Stimulated activated CD4-positive, alpha-beta T cell treated with anti-CD3 and anti-CD28 coated beads, TNF-alpha, amount 100 ng/mL, for 48 hours (primary cell): ENCODE measurements at regions not wholly inside any gene's neighbourhood (a gene's known extent, or its start where the extent isn't known, plus 50 kb on each side); places are given as distances from the start of the nearest gene placed in this dataset.
"Not testable (repeated sequence)": the region's sequence is repeated elsewhere in the genome, so short reads cannot be mapped to it uniquely, and the experiment has no call there.

ENCODE experiments used
- DNase-seq, 3 donors: peaks; one replicate each; pipeline ENCODE4 v3.0.0-alpha.2; 2020; ENCODE audit warnings: low read depth in 3 of 3

DNA sequence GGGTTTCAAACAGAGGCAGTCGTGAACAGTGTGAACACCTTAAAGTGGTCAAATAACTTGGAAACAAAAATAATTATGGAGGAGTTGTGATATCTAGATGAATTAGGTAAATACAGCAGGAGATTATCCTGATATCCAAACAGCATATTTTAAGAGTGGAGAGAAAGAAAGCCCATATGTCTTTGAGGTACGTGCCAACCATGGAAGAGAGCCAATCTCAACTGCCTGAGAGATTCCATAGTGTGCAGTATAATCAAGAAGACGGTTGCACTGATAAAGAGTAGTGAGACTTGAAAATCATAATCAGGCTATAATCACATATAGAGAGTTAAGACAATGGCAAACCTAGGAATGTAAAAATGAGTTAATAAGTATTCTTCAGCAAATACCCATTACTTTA lies 472.8 kb upstream of the SLITRK5 start:
- no peak for DNase-seq

DNA sequence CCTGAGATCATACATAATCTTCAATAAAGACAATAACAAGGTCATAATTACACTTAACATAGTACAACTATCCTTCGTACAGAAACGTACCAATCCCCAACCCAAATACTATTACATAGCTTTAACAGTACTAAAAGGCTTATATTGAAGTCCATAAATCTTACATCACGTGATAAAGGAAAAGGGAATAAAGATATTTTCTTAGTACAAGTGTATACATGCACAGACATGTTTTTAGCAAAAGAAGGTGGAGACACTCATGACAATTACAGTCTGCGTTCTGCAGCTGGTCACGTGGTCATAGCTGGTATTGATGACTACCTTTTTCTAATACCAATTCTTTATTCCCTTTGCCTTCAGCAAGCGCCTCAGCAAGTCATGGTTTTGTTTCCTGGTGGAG lies 464.5 kb upstream of the SLITRK5 start:
- no peak for DNase-seq

DNA sequence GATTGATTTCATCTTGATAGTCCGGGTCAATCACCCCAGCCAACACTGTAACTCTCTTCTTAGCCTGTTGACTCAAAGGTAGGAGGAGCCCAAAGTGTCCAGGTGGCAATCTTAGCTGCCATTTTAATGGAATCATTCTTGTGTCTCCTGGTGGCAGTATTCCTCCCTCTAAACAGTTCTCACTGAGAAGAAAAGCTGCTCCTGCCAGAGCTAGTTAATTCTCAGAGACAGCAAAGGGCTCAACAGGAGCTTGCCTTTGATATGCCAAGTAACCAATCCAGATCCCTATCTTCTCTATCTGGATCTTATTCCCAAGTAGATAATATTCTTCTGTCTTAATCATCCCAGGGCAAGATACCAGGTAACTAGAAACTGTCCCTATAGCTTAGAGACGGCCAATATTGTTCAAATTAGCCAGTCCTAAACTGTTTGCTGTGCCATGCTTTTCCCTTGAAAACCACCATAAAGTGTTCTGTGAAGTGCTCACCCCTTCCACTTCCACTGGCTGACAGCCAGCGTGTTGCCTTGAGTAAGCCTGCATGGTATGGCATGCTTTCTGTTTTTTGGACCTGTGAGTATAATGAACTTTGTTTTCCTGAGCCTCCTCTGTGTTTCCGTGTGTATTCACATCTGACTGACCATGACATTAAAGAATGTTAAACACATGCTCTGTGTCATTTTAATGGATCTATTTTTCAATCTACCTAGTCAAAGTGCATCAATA lies 463.7 kb upstream of the SLITRK5 start:
- no peak for DNase-seq

DNA sequence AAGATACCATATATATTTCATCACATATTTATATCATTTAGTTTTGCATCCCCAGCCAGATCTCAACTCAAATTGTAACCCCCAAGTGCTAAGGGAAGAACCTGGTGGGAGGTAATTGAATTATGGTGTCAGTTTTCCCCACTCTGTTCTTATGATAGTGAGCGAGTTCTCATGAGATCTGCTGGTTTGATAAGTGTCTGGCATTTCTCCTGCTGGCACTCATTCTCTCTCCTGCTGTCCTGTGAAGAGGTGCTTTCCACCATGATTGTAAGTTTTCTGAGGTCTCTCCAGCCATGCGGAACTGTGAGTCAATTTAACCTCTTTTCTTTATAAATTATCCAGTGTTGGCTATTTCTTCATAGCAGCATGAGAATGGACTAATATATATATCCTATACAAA lies 462.5 kb upstream of the SLITRK5 start:
- DNase-seq: no peak

DNA sequence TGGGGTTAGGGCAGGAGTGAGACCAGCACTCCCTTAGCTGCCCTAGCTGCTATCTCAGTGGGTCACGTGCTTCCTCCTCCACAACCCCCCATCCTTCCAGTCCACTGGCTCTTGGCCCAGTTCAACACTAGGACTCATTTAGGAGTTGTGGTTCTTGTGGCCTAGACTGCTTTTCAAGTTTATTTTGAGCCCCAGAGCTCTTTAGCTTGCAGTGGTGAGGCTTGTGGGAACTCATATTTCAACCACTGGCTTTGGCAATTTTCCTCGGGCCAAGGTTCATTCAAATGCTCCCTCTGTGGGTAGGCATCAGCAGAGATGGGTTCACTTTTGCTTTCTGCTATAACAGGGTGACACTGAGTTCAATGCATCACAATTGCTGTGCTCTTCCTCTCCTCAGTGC lies 436.2 kb upstream of the SLITRK5 start:
- no peak for DNase-seq

DNA sequence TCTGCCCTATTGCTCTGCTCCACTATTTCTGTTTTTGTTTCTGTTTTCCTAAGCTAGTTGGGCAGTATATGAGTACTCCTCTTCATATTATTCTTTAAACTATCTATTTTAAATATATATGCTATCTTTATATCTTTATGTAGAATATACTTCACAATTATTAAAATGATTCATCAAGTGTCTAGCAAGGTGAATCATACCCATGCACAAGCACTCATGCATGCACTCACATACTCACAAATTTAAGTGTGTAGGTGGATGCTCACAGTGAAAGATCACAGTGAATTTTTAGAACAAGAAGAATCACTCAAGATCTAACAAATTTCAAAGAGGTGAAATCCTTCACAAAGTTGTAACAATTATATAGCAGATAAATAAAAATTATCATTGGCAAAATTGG lies 435.6 kb upstream of the SLITRK5 start:
- DNase-seq: no peak

DNA sequence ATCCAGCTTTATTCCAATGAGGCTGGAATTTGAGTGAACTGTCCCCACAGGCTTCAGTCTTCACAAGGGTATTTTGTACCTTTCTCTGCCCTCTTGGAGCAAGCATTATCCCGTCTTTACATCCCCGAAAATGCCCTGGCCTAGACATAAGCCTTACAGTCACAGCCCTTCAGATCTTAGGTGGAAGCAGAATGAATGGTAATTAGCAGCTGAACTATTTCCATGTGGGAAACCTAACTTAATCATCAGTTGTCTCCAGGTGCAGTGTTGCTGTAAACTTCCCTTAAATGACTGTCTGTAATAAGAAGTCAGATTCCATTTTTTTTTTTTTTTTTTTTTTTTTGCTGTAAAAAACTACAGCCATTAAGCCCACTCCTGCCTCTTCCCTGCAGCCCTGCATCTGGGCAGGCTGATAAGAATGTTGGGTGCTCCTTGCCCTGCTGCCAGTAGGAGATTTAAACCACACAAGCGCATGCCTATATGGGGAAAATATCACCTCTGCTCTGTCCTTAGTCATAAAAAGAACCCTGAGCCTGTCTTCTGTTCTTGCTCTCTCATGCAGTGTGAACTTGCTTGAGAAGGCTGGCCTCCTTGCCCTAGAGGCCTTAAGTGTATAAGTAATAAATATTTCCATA lies 426.8 kb upstream of the SLITRK5 start:
- DNase-seq: no peak

DNA sequence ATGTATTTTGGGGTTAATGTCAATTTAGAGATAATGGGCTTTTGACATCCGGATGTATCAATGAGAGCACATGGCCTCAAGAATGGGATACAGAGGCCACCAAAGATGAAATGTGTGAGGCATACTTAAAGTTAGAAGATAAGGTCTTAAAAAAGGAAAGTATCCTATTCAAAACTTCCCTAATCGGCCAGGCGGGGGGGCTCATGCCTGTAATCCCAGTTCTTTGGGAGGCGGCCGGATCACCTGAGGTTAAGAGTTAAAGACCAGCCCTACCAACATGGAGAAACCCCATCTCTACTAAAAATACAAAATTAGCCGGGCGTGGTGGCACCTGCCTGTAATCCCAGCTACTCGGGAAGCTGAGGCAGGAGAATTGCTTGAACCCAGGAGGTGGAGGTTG lies 421.3 kb upstream of the SLITRK5 start:
- not testable (repeated sequence) for DNase-seq

DNA sequence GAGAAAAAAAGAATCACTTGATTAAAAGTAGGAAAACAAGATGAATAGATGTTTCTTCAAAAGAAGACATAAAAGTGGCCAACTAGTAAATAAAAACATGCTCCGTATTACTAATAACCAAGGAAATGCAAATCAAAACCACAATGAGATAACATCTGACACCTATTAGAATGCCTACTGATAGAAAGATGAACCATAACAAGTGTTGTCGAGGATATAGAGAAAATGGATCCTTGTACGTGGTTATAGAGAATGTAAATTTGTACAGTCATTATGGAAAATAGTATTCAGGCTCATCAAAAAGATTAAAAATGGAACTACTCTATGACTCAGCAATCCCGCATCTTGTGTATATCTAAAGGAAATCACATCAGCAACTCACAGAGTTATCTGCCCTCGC lies 415.8 kb upstream of the SLITRK5 start:
- no peak for DNase-seq

DNA sequence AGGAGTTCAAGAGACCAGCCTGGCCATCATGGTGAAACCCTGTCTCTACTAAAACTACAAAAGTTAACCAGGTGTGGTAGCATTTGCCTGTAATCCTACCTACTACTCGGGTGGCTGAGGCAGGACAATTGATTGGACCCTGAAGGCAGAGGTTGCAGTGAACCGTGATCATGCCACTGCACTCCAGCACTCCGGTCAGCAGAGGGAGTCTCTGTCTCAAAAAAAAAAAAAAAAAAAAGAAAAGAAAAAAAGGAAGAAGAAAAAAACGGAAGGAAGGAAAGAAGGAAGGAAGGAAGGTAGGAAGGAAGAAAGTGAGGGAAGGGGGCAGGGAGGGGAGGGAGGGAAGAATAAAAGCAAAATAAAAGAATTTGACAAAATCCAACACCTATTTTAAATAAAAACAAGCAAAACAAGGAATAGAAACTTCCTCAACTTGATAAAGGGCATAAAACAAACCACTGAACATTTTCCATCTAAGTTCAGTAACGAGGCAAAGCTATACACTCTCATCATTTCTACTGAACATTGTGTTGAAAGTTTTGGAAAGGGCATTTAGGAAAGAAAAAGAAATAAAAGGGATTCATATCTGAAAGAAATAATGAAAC lies 411.6 kb upstream of the SLITRK5 start:
- DNase-seq: no peak

DNA sequence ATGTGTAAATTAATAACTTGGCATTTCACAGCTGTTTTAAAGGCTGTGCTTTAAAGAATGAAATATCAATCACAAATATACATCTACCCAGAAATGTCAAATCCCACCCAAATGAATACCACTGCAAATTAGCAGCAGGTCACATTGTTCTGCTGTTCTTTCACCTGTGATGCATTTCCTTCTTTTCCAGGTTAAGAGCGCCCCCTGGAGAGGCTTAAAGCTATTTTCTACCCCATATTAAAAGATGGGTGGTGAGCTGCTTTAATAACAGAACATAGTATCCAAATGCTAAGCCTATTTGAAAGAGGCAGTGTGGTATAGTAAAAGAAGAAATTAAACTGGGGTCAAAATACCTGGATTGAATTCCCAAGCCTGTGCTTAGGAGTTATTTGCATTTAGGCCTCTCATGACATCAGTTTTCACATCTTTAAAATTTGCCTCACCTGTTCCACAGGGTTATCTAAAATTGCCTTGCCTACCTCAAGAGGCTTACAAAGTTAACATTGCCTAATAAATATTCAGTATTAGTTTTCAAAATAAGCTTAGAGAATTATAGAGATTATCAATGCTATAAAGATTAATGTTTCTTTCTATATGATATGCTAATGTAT lies 396.9 kb upstream of the SLITRK5 start:
- DNase-seq: peak in 2 of 3 donors; percentile 3 to 32

DNA sequence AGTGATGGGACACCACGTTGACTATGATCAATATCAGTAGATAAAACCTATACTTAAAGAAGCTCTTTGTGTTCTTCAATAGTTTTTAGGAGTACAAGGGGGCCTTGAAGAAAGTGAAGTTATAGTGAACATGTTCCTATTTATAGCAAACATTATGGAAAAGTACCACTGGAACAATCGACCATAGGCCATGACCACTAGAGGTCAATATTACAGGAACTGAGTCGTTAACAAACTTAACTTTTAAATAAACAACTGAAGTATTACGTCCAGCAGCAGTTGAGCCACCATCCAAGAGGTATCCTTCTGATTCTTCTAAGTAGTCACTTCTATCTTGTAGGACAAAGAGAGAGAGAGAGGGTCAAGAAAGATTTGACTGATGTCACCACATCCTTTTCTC lies 391.0 kb upstream of the SLITRK5 start:
- DNase-seq: no peak

DNA sequence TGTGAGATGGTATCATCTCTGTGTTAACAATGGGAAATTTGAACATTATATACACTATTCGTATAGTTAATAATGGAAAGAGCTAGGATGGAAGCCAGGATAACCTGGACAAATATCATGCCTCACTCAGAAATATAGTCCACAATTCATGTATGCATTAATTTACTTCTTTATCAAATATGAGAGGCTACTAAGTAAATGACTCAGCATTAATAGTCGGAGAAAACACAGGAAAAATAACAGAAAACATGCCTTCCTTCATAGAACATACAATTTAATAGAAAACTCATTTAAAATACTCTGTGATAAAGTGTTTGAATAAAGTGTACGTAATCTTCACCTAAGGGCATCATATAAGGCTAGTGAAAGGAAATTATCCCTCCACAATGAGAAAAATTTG lies 383.4 kb upstream of the SLITRK5 start:
- DNase-seq: no peak

DNA sequence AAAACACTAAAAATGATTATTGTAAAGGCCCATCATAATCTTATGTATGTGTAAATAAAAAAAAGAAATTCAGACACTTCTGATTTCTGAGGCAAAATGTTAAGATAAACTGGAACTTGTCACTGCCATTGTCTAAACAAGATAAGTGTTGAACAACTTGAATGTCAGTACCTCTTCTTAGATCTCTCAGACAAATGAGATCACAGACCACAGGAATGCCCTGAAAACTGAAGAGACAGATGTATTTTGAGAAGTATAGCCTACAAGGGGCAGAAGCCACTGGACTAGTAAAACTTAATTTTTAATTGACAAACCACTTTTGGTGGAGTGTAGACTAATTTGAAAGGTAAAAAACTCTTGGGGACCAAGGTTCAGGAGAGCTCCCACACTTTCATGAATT lies 375.5 kb upstream of the SLITRK5 start:
- DNase-seq: no peak

DNA sequence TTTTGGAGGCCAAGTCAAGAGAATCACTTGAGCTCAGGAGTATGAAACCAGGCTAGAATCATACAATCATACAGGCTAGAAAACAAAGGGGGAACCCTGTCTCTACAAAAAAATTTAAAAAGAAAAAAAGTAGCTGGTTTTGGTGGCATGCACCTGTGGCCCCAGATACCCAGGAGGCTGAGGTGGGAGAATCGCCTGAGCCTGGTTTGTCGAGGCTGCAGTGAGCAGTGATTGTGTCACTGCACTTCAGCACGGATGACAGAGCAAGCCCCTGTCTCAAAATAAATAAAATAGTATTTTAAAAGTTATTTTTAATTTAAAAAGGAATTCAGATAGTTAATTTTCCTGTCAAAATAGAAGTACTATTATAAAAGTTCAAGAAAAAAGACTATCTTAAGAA lies 369.1 kb upstream of the SLITRK5 start:
- no peak for DNase-seq

DNA sequence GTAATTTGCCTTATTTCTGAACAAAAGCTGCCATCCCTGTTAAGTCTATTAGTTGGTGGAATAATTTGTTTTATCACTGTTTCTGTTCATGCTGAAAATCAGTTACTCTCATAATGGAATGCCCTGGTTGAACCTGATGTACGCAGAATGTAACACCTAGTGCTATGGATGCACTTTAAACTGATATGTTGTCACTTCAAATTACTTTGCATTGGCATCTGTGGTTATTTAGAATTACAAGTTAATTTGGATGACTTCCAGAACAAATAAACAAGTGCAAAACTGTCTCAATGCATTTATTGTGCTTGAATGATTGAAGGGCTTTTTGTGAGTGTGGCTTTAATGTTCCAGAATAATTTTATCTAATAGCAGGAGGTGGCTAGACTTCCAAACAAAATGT lies 368.2 kb upstream of the SLITRK5 start:
- no peak for DNase-seq

DNA sequence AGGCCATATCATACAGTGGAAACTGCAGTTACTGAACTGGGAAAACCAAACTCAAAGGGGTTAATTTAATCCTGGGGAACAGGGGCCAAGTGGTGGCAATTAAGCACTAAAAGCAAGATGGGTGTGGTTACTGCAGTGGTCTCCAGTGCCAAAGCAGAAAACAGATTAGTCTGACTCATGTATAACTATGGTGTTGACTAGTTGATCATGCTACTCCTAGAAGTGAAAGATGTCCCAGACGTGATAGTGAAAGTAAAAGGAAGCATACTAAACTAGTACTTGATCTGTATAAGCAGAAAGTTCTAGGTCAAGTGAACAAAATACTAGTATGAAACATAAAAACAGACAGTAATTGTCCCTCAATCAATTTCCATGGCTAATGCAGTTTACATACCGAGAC lies 360.0 kb upstream of the SLITRK5 start:
- DNase-seq: no peak

DNA sequence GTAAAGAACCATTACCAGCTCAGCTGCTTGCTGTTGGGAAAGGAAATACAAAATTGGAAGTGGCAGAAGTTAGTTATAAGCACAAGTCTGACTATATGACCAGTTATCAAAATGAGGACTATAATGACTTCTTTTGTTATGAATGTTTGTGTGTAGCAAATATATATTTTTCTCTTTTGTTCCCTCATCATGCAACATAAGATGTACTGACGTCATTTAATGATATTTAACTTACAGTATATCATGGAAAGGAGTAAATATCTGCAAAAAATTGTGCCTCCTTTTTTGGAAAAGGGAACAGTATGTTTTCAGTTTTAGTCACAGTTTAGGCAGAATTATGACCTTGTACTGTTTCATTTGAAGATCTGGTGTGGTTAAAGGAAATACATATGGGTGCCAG lies 356.3 kb upstream of the SLITRK5 start:
- DNase-seq: no peak

DNA sequence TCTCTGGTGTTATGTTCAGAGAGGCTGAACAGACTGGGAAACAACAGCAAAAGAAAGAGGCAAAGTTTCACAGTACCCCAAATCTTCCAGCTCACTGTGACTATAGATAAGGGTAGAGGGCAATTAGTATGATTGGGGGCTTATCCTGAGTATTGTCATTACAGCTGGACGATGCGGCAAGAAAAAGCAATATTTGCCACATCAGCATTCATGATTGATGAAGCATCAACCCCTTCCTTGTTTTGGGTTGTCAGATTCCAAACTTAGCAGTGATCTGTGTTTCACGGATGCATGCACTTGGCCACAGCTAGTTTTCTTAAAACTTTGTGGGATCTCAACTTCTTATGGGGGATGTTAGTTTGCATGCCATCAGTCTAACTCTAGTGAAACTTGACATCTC lies 348.8 kb upstream of the SLITRK5 start:
- no peak for DNase-seq

DNA sequence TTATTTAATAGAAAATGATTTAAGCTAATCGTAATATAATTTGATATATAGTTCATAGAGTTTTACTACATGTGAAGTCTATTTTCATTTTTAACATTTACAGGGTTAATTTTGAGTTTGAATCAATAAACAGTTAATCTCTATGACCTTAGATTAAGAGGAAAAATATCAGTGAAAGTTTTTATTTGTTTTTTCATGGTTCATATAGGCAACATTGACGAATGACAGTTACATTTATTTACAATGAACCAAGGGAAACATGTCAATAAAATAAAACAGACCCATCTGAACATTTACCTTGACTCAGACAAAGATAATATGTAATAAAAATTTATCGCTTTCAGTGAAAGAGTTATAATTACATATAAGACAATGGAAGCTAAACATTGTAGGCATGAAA lies 346.6 kb upstream of the SLITRK5 start:
- no peak for DNase-seq

DNA sequence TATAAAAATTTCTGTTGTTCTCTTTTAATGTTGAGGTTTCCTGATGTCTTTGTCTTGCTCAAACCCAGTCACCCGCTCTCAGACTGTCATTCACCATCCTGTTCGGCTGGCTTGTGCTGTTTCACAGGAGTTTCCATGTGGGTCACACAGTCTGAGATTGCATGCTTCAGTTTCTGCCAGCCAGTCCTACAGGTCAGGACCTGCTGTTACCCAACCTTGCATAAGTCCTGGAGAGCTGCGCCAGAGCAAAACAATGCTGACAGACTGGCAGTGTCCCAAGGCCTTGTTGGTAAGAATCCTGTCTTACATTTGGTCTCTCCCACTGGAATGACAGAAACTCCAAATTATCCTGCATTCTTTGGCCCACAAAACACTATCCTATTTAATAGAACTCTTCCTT lies 340.0 kb upstream of the SLITRK5 start:
- DNase-seq: no peak

DNA sequence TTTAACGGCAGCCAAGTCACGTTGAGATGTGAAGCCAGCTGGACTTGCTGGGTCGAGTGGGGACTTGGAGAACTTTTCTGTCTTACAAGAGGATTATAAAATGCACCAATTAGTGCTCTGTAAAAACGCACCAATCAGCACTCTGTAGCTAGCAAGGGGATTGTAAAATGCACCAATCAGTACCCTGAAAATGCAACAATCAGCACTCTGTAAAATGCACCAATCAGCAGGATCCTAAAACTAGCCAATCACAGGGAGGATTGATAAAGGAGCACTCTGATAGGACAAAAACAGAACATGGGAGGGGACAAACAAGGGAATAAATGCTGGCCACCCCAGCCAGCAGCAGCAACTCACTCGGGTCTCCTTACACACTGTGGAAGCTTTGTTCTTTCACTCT lies 337.6 kb upstream of the SLITRK5 start:
- DNase-seq: no peak

DNA sequence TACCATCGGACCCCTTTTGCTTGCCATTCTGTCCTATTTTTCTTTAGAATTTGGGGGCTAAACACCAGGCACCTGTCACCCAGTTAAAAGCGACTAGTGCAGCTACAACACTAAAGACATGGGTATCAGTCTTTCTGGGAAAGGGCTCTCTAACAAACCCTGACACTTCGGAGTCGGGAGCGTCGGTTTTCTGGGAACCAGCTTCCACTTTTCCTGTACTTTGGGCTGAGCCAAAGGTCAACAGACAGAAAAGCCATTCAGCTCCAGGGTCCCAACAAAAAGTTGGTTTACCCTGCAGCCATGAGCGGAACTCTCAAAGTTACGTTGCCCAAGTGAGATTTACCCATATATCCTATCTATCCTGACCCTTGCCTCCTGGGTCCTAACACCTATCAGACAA lies 337.0 kb upstream of the SLITRK5 start:
- no peak for DNase-seq
